ENCODE measurements at regions not wholly inside any gene's neighbourhood (a gene's known extent, or its start where the extent isn't known, plus 50 kb on each side); places are given as distances from the start of the nearest gene placed in this dataset.

DNA sequence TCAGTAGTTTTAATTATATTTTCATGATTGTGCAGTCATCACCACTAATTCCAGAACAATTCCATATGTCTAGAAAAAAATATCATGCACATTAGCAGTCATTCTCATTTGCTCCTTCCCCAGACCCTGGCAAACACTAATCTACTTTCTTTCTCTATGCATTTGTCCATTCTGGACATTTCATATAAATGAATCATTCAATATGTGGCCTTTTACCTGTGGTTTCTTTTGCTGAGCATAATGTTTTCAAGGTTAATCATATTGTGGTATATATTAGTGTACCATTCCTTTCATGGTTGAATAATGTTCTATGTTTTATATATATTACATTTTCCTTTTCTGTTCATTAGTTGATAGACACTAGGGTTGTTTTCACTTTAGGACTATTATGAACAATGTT lies 811.1 kb upstream of the RAG2 start:
- no peak for TF ChIP-seq EP300 (IDR thresholded peaks at IDR 0.05)
- TF ChIP-seq POLR2AphosphoS5 (IDR thresholded peaks at IDR 0.05), result no peak
- no peak for TF ChIP-seq POLR2A (IDR thresholded peaks at IDR 0.05)
- TF ChIP-seq CTCF (IDR thresholded peaks at IDR 0.05), result no peak
- intact Hi-C loops (cut with DNase I; ENCODE audit: low total_unique reads), result no loop called here
- Histone ChIP-seq H3K4me3 (no peak overlapping the region), H3K36me3 (no peaks in the 10 kb centered on the region), H3K27ac (no peak overlapping the region), H3K9me3 (peaks cover 0 to 8% (median 3%) of the 10 kb centered on the region in 4 donors), H3K27me3 (no peaks in the 10 kb centered on the region), H3K4me1 (no peaks in the 10 kb centered on the region)
- DNase-seq, result no peak

GRCh38 chr11:37407461-37407860 lies 809.4 kb upstream of the RAG2 start:
- H3K9me3 ChIP-seq, result peaks cover 0 to 15% (median 4%) of the 10 kb centered on the region in 4 donors
- H3K27me3 ChIP-seq, result no peaks in the 10 kb centered on the region
- WGBS, 5 donors, result 62 to 80% (median 68%) methylated on average over 2 of the region's 2 CpGs
- no peaks in the 10 kb centered on the region for H3K4me1 ChIP-seq
- intact Hi-C loops (cut with DNase I; ENCODE audit: low total_unique reads), result no loop called here
- H3K27ac ChIP-seq, result no peak overlapping the region
- H3K36me3 ChIP-seq, result no peaks in the 10 kb centered on the region
- DNase-seq, result no peak
- TF ChIP-seq POLR2A (IDR thresholded peaks at IDR 0.05) (no peak), POLR2AphosphoS5 (IDR thresholded peaks at IDR 0.05) (no peak), CTCF (IDR thresholded peaks at IDR 0.05) (no peak), EP300 (IDR thresholded peaks at IDR 0.05) (no peak)
- no peak overlapping the region for H3K4me3 ChIP-seq

DNA sequence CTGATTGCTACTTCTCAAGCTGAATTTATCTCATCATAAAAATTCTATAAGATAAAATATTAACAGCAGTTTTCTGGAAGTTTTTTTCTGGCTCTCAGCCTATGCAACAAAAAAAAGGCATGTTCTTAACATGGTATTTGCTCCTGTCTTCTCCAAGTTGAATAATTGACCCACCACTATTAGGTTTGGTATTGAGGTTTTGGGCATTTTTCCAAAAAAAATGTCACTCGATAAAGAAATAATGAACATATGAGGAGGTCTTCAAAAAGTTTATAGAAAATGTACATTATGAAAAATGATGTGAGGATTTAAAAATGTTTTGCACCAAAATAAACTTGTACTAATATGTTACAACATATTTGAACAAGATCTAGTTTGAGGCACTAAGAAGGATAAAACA lies 808.6 kb upstream of the RAG2 start:
- no peak for TF ChIP-seq CTCF (IDR thresholded peaks at IDR 0.05)
- TF ChIP-seq POLR2A (IDR thresholded peaks at IDR 0.05), result no peak
- no peak for TF ChIP-seq EP300 (IDR thresholded peaks at IDR 0.05)
- no peak for TF ChIP-seq POLR2AphosphoS5 (IDR thresholded peaks at IDR 0.05)
- no peak overlapping the region for H3K4me3 ChIP-seq
- no peaks in the 10 kb centered on the region for H3K36me3 ChIP-seq
- H3K27ac ChIP-seq, result no peak overlapping the region
- DNase-seq, result no peak
- intact Hi-C loops (cut with DNase I; ENCODE audit: low total_unique reads), result no loop called here
- H3K4me1 ChIP-seq, result no peaks in the 10 kb centered on the region
- H3K9me3 ChIP-seq, result peaks cover 0 to 15% (median 4%) of the 10 kb centered on the region in 4 donors
- 57 to 88% (median 65%) methylated on average over 1 of the region's 1 CpG for WGBS, 5 donors
- H3K27me3 ChIP-seq, result no peaks in the 10 kb centered on the region

- Histone ChIP-seq H3K27ac (no peak overlapping the region), H3K27me3 (no peaks in the 10 kb centered on the region), H3K4me1 (no peaks in the 10 kb centered on the region), H3K4me3 (no peak overlapping the region), H3K36me3 (no peaks in the 10 kb centered on the region), H3K9me3 (peaks cover 0 to 15% (median 4%) of the 10 kb centered on the region in 4 donors)
- TF ChIP-seq EP300 (IDR thresholded peaks at IDR 0.05), result no peak
- no peak for TF ChIP-seq POLR2A (IDR thresholded peaks at IDR 0.05)
- TF ChIP-seq CTCF (IDR thresholded peaks at IDR 0.05), result no peak
- TF ChIP-seq POLR2AphosphoS5 (IDR thresholded peaks at IDR 0.05), result no peak
- WGBS, 5 donors, result 63 to 80% (median 67%) methylated on average over 2 of the region's 2 CpGs
- intact Hi-C loops (cut with DNase I; ENCODE audit: low total_unique reads), result no loop called here
- DNase-seq, result no peak
These were observed 806.2 kb upstream of the RAG2 start for GRCh38 chr11:37404231-37404630.

All from stomach (tissue), 8 donors.